M059J (cell line): ENCODE measurements at regions not wholly inside any gene's neighbourhood (a gene's known extent, or its start where the extent isn't known, plus 50 kb on each side); places are given as distances from the start of the nearest gene placed in this dataset.

Experiments used
- DNase-seq: peaks from one replicate; pipeline ENCODE4 v3.0.0-alpha.2; 2012; ENCODE audit warnings: low read depth

DNA sequence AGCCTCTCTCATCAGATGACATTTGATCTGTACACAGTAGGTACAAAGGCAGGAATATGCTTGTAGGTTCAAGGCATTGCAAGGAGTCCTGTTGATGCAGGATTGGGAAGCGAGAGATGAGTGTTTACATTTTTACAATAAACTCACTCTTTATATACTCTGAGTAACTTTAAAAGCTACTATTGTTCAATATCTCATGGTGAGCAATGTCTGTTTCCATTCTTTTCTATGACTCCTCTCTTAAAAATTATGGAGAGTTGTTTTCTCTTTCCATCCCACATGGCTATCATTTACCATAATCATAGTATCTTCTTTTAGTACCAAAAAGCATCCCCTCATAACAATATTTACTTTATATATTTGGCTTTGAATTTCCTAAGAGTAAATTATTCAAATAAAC, 314.0 kb upstream of the CDIN1 start:
- no peak for DNase-seq

DNA sequence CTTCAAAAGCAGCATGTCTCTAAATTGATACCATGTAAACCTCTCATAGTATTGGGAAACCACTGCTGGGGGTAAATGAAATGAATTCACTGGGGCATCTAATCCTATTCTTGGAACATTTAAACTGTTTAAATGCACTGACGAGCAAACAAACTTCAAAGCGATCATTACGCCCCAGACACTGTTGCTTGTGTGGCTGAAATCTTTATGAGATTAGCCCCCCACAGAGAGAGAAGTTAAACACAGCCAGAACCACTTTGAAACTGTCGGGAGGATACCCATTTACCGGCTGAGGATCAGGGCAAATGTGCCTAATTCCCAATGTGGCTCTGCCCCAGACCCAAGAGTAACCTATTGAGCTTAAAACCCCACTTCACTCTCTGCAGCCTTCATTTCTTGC, 308.4 kb upstream of the CDIN1 start:
- DNase-seq: no peak

DNA sequence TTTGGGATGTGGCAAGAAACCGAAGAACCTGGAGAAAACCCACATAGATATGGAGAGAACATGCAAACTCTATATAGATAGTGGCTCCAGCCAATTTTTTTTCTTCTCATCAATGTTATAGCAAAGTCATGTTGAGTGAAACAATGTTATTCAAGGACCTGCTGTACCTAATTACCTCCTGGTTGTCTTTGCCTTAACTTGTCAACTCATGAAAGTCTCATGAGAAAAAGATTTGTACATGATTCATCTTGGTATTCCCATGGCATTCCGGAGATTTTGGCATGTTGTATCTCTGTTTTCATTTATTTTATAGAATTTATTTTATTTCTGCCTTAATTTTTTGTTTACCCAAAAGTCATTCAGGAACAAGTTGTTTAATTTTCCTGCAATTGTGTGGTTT, 303.8 kb upstream of the CDIN1 start:
- DNase-seq: peak; percentile 6

DNA sequence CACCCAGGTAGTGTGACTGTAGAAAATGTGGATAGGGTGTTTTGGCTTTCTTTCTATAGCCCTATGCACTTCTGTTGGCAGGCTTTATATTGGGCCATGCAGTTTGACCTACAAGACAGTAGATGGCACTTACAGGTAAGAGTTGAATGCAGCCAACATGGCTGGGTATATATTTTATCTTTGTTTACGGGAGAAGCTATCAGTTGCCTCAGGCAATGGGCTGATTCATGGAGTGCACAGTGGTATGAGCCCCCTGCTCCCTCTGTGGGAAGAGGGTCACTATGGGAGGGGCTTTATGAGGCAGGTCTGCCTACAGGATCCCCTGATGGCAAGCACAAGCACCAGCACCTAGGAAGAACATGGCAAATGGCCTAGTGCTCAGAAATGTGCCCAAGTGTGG, 301.2 kb upstream of the CDIN1 start:
- peak; percentile 80 for DNase-seq

DNA sequence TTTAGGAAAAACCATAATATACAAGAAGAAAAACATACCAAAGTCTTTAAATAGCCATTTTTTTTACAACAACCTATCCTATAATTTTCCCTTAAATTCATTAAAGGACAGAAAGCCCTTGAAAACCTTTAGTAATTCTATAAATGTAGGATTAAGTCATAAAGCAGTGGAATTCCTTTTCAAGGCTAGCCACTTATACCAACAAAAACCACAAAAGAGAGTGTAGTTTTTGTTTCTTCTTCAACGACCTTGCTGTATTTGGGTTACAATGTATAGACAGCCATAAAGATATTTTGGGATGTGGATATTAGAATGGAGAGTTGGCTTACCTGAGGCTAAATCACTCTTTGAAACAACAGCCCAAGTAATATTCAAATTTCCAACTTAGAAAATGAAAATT, 296.6 kb upstream of the CDIN1 start:
- DNase-seq: no peak

DNA sequence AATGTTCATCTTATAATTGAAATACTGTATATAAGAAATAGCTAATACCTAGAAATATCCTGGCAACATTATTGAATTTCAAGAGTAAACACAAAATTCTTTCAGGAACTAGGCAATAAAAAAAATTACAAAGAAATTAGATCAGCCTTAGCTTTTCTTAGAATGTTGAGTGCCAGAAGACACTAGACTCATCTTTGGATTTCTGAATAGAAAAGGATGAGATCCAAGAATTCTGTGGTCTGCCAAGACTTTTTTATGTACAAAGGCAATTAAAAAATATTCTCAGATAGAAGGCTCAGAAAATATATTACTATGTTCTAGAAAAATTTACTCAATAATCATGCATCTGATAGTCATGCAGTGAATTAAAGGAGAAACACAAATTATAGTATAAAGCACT, 294.5 kb upstream of the CDIN1 start:
- DNase-seq: no peak

DNA sequence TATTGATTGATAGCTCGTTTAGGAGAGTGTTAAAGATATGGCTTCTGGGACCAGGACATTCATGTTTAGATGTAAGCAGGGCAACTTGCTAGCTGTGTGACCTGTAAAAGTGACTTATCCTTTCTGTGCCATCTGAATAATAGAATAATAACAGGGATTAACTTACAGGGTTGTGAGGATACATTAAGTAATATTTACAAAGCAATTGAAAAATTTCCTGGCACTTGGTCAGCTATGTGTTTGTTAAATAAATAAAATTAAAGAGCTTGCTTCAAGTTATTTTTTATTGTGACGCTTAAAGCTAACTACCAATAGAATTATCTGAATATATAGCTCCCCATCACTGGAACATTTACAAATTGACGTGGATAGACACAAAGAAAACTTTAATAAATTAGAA, 287.9 kb upstream of the CDIN1 start:
- no peak for DNase-seq

DNA sequence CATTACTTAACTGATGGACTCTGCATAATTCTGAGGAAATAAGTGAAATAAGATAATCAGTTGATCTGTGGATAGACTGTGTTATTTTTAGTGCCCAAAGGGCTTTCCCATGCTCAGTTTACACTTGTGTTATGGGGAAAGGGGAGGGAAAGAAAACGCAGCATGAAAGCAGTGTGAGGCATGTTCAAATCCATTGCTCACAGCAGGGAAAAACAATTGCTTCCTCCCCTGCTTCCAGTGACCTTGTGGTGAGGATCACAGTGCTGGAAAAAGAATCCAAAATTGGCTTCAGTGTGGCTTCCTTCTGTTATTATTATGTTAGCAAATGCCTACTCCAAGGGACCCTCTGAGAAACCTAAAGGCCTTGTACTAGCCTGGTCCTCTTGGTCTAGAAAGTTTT, 285.1 kb upstream of the CDIN1 start:
- no peak for DNase-seq

DNA sequence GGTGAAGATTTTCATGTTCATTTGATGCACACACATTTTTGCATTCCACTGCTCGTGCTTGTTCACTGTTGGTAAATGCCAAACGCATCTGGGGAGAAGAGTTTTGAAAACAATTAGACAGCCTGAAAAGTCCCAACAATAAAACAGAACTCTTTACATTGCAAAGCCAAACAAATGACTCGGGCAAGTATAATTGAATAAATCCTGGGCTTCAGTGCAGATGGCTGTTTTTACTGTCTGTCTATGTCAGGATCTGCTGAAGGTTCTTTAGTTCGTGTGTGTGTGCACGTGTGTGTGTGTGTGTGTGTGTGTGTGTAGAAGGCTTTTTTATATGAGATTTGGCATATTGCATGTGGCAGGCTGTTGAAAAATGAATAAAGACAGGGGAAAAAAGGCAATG, 277.5 kb upstream of the CDIN1 start:
- no peak for DNase-seq

DNA sequence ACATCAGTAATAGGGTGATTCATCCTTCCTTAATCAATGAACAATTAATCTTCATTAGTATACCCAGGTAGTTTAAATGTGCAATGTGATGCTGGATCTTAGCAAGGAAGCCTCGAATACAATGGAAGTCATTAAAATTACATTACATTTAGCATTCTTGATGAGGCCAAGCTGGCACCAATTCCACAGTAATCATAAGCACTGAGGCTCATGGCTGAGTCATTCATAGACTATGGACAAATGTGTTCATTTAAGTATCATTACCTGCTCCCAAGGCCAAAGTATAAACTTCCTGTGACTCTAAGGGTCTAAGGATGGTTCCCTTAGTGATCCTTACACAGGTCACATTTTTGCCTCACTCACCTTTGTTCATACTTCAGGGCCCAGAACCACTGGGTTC, 266.4 kb upstream of the CDIN1 start:
- DNase-seq: peak; percentile 43

DNA sequence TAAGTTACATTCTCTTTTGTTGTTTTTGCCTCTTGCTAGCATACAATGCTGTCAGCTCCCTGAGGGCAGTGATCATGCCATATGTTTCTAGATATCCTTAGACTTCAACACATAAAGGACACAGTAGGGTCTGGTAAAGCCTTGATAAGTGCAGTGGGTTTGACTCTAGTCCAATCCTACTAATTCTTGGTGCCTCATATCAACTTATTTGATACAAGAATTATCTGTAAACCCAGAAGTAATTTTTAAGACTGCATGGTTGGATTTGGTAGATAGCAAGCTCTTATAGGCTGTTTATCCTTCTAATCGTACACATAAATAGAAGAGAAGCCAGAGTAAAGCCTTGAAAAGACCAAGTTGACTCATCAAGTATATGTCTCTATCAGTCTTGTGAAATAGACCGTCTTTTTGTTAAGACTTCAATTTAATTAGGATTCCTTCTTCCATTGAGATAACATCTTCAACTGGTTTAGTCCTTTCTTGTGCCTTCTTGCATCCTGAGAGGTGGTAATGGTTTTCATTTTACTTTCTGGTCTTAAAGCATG, 265.6 kb upstream of the CDIN1 start:
- DNase-seq: no peak

DNA sequence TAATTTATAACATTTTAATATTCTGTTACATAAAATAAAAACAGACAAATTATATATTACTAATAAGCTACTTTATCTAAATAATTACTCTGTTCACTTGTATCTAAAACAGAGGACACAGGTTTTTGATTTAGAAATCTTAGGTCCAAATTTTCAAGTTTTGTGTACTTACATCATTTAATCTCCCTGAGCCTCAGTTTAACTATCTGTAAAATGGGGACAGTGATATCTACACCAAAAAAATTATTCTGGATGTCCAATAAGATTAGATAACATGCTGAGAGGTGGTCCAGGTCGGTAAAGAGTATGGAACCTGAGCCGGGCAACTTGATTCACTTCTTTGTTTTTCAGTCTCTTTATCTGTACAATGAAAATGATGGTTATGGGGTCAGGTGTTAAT, 263.8 kb upstream of the CDIN1 start:
- no peak for DNase-seq

DNA sequence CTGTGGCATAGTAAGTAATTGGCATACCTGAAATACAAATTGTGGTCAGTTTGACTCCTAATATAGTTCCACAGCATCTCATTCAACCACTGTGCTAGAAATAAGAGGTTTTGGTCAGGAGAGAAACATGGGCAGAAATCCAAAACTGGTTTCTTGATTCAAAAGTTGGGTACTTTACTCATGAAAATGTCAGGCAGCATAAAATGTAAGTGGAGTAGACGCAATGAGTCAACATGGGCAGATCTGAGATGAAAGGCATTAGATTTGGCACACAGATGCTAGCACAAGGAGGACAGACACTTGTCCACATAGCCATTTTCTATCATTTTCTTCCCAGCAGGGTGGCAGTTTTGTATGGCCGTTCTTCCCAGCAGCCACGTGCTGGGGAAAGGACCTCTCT, 255.8 kb upstream of the CDIN1 start:
- DNase-seq: peak; percentile 81

DNA sequence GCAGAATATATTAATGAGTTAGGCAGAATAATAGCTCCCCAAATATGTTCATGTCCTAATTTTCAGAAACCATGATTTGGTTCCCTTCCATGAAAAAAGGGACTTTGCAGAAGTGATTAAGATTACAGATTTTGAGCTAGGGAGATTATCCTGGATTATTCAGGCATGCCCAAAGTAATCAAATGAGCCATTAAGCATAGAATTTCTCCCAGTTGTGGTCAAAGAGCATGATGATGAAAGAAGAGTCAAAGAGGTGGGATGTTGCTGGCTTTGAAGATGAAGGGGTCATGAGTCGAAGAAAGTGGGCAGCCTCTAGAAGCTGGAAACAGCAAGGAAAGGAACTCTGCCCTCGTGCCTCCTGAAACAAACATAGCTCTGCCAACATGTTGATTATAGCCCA, 254.2 kb upstream of the CDIN1 start:
- DNase-seq: no peak

DNA sequence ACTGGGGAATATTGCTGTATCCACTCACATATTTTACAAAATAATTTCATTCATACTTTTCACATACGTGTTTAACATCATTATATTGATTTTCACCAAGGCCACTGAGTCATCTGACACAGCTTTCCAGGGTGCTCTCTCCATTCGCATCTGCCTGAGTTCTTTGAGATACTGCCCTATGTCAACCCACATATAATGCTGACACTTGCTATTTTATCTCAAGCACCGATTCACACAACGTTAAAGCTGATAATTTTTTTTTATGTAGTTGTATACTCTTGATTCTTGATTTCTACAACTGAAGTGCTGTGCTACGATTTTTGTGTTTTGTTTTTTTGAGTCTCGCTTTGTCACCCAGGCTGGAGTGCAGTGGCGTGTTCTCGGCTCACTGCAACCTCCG, 249.8 kb upstream of the CDIN1 start:
- no peak for DNase-seq

DNA sequence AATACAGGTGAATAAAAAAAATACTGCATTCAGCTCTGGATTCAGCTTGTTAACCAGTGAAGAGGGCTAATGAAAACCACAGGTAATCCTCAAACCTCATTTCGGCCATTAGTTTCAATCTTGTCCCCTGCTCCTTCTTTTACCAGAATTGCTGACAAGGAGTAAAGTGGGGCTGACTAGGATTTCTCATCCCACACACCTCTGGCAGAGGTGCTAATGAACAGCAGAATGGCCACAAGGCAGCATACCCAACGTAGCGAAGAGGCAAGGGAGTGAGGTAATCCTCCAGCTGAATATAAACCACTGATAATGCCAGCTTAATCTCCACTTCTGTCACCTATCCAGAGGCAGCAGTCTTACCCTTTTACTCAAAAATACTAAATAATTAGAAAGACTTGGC, 248.8 kb upstream of the CDIN1 start:
- DNase-seq: no peak

DNA sequence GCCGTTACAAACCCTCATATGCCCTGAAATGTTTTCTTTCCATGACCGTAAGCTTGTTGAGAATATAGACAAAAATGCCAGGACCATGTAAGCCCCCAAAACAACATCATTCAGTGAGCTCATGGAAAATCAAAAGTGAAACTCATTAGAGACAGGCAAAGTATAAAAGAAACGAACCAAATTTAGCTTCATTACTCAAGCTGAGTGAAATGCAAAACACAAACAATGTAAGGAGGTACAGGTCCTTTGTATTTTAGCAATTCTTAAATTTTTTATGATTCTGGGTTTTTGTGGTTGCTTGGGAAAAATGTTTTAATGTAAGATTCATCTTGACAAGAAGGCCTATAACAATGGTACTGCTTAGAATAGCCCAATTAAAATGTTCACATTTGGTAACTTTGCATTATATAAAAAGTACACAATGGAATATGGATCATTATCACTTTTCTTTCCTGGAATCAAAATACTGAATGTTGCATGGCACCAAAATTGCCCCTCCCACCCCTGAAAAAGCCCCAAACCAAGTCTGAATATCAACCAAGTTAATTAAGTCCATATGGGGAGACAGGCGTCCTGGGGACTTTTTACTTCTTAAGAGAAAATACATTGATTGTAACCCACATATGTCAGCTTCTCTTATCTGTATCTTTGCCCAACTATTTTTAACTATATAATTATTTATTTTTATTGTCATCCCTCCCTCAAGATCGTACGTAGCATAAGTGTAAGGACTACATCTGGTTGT, 247.7 kb upstream of the CDIN1 start:
- peak; percentile 33 for DNase-seq

DNA sequence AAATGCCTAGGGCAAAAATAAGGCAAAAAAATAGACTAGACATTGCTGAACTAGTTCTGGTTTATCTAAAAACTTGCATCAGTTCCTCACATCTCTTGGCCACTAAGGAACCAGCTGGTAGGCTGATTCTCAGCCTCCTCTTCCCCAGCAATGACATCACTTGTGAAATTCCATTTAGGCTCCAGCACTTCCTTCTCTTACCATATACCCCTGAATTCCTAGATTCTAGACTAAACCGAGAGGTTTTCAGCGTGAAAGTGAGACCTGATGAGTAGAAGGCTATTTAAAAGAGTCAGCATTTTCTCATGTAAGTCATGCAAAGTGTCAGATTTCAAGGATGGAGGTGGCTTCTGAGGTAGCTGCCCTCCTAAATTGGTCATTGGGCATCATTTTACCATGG, 247.1 kb upstream of the CDIN1 start:
- peak; percentile 49 for DNase-seq

DNA sequence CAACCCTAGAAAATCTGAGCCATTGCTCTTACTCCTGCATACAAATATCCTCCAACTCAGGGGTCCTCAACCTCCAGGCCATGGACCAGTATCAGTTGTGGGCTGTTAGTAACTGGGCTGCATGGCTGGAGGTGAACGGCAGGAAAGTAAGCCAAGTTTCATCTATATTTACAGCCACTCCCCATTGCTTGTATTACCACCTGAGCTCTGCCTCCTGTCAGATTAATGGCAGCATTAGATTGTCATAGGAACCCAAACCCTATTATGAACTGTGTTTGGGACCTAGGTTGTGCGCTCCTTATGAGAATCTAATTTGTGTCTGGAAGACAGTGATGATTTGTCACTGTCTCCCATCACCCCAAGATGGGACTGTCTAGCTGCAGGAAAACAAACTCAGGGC, 246.5 kb upstream of the CDIN1 start:
- no peak for DNase-seq

DNA sequence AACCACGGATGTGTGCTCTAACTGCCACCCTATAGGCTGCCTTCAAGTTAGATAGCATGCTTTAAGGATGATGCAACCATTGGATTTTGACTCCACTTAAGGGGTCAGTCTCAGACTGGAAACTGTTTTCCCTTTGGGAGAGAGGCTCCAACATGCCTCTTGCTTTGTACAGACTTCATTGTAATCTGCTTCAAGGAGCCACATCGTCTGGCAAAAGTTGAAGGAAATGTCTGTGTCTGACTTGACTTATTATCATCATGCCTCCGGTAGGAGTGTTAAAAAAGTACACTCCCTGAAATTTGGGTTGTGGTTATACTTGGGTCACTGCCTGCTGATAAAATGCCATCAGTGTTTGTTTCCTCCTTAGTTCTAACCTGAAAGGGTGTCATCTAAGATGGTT, 245.4 kb upstream of the CDIN1 start:
- DNase-seq: peak; percentile 74

DNA sequence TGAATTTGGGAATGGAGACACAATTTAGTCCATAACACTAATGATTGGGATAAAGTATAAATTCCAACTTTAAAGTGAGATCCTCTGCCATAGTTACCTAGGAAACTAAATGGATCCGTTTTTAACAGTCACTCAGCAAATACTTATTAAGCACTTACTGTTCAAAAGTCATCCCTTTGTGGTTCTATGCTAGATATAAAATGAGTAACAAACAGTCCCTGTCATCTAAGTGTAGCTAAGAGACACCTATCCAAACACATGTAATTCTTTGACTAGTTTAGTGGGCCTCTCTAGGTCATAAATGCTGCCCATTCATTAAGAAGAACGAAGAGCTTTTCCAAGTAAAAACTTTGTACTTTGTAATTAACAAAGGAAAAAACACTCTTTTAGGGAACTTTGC, 244.2 kb upstream of the CDIN1 start:
- DNase-seq: peak; percentile 18

DNA sequence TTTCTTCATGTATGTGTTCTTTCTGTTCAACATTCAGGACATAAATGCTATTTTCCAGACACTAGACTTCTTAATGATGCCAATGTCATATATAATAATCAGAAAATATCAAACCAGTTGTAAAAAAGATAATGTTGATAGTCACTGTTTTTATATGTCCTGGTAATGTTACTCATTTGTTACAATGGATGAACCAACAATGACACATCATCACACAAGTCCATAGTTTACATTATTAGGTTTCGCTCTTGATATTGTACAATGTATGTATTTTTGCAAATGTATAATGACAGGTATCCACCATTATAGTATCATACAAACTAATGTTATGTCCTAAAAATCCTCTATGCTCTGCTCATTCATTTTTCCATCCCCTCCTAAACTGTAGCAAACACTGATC, 243.8 kb upstream of the CDIN1 start:
- no peak for DNase-seq

DNA sequence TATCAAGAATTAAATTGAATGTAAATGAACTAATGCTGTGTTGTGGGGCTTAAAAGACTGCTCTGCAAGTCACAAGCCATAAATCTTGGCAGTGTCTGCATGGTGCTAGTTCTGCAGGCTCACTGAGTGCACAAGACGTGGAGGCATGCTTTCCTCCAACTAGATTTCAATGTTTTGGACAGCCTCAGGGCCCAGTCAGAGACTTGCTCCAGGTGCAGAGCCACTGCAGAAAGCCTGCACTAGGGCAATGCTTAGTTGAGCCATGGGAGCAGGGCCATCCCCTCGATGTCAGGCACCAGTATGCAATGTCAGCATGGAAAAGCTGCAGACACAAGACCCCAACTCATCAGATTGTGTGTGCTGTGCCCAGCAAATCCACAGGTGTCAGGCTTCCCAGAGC, 234.5 kb upstream of the CDIN1 start:
- no peak for DNase-seq

DNA sequence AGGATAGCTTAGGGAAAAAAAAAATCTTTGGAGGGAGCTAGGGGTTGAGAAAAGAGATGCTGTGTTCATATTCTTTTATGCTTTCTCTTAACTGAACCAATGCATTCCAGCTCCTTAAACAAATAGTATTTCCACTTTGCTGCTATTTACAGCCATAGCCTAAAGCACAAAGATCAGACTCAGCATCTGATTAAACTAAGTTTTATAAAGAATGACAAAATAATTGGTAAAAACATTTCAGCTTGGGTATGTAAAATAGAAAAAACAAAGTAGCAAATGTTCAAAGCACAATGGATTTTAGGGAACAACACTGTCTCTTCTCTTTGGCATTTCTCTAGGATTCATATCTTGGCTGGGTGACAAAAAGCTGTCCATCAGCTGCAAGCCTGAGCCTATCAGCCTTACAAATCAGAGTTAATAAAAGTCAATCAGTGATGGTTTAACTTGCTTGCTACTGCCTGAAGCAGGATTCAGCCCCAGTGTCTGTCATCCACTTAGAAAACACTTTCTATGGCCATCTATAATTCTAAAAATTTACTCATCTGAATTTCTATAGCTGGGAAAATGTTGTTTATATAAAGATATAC, 232.1 kb upstream of the CDIN1 start:
- DNase-seq: no peak
